Neural cell (in vitro differentiated cells): ENCODE measurements at regions not wholly inside any gene's neighbourhood (a gene's known extent, or its start where the extent isn't known, plus 50 kb on each side); places are given as distances from the start of the nearest gene placed in this dataset.

Source experiments
- H2AFZ ChIP-seq: fragments of 200-600, 300-800 bp; sonication (generic), shearing (Covaris generic); 2 replicates; pipeline ENCODE4 v1.6.0; 2014; ENCODE audit warnings: low read depth, mild to moderate bottlenecking, antibody characterized with exemption, low read length, moderate library complexity
- H3F3A ChIP-seq: fragments of 200-600 bp; shearing (Covaris generic); 2 replicates; pipeline ENCODE4 v1.6.1; 2016; ENCODE audit warnings: mild to moderate bottlenecking, moderate library complexity, mixed read lengths, antibody characterized with exemption, low read length; ENCODE audit not compliant: insufficient read depth, poor library complexity, severe bottlenecking
- H3K27ac ChIP-seq: fragments of 200-600, 300-800 bp; sonication (generic), shearing (Covaris generic); 2 replicates; pipeline ENCODE4 v1.5.1; 2014; ENCODE audit warnings: mild to moderate bottlenecking, low read length, moderate library complexity
- H3K27me3 ChIP-seq: fragments of 300-800, 200-600 bp; sonication (generic), shearing (Covaris generic); 2 replicates; pipeline ENCODE4 v1.6.0; 2014; ENCODE audit warnings: mild to moderate bottlenecking, low read depth, low read length, moderate library complexity; ENCODE audit not compliant: insufficient read depth
- H3K36me3 ChIP-seq: fragments of 300-800, 200-600 bp; sonication (generic), shearing (Covaris generic); 2 replicates; pipeline ENCODE4 v1.5.1; 2014; ENCODE audit warnings: mild to moderate bottlenecking, antibody characterized with exemption, low read length, moderate library complexity; ENCODE audit not compliant: insufficient read depth
- H3K4me2 ChIP-seq: fragments of 300-800, 200-600 bp; sonication (generic), shearing (Covaris generic); 2 replicates; pipeline ENCODE4 v1.6.0; 2014; ENCODE audit warnings: mild to moderate bottlenecking, low read length
- H3K4me3 ChIP-seq: fragments of 300-800, 200-600 bp; sonication (generic), shearing (Covaris generic); 2 replicates; pipeline ENCODE4 v1.5.1; 2014; ENCODE audit warnings: mild to moderate bottlenecking, low read length, moderate library complexity
- H3K79me2 ChIP-seq: fragments of 200-600 bp; shearing (Covaris generic); replicated peaks from 2 replicates; pipeline ENCODE4 v1.6.0; 2014; ENCODE audit warnings: mild to moderate bottlenecking, low read length, moderate library complexity; ENCODE audit not compliant: insufficient read depth
- H3K9ac ChIP-seq: fragments of 300-800, 200-600 bp; sonication (generic), shearing (Covaris generic); 2 replicates; pipeline ENCODE4 v1.6.1; 2016; ENCODE audit warnings: mild to moderate bottlenecking, low read length, mixed read lengths
- H3K9me2 ChIP-seq: fragments of 200-600 bp; shearing (Covaris generic); 2 replicates; pipeline ENCODE4 v1.6.1; 2016; ENCODE audit warnings: mild to moderate bottlenecking, low read length, mixed read lengths; ENCODE audit not compliant: insufficient read depth
- H3K9me3 ChIP-seq: fragments of 200-600, 300-800 bp; sonication (generic), shearing (Covaris generic); 2 replicates; pipeline ENCODE4 v1.6.1; 2016; ENCODE audit warnings: mild to moderate bottlenecking, mixed run types, low read length, moderate library complexity, mixed read lengths
- H4K20me1 ChIP-seq: fragments of 200-600 bp; shearing (Covaris generic); 2 replicates; pipeline ENCODE4 v1.6.1; 2016; ENCODE audit warnings: mild to moderate bottlenecking, mixed run types; ENCODE audit not compliant: insufficient read depth
- EP300 ChIP-seq: fragments of 450-650 bp; conservative IDR thresholded peaks from 2 replicates; pipeline ENCODE4 v1.6.1; 2014; ENCODE audit warnings: antibody characterized with exemption, mild to moderate bottlenecking, moderate library complexity; ENCODE audit not compliant: poor library complexity, severe bottlenecking
- EZH2 ChIP-seq: fragments of 200-600, 300-800 bp; shearing (Covaris generic), sonication (generic); IDR thresholded peaks from 2 replicates; pipeline ENCODE4 v1.6.1; 2014; ENCODE audit warnings: antibody characterized with exemption, low read length, borderline replicate concordance, mild to moderate bottlenecking; ENCODE audit not compliant: insufficient read depth, poor library complexity, severe bottlenecking
- MXI1 ChIP-seq: fragments of 450-650 bp; conservative IDR thresholded peaks from 2 replicates; pipeline ENCODE4 v1.6.1; 2014; ENCODE audit warnings: antibody characterized with exemption, mild to moderate bottlenecking; ENCODE audit not compliant: poor library complexity, severe bottlenecking
- POLR2AphosphoS5 ChIP-seq: IDR thresholded peaks from 2 replicates; pipeline ENCODE4 v1.6.1; 2012
- RAD21 ChIP-seq: fragments of 450-650 bp; conservative IDR thresholded peaks from 2 replicates; pipeline ENCODE4 v1.6.1; 2014; ENCODE audit warnings: antibody characterized with exemption, mild to moderate bottlenecking, moderate library complexity
- REST ChIP-seq: IDR thresholded peaks from 2 replicates; pipeline ENCODE4 v1.6.1; 2012; ENCODE audit warnings: borderline replicate concordance
- SMC3 ChIP-seq: fragments of 450-650 bp; conservative IDR thresholded peaks from 2 replicates; pipeline ENCODE4 v1.6.1; 2014; ENCODE audit warnings: antibody characterized with exemption, mild to moderate bottlenecking, moderate library complexity; ENCODE audit not compliant: poor library complexity
- TAF1 ChIP-seq: IDR thresholded peaks from 2 replicates; pipeline ENCODE4 v1.6.1; 2012; ENCODE audit warnings: low read depth
- TF ChIP-seq, protein P1 (sequence below): fragments of 450-650 bp; IDR thresholded peaks from 2 replicates; pipeline ENCODE4 v1.5.1; 2014; ENCODE audit warnings: antibody characterized with exemption, mild to moderate bottlenecking, moderate library complexity; ENCODE audit not compliant: poor library complexity, severe bottlenecking

- Histone ChIP-seq H3K9ac (no peak overlapping the region), H3K4me3 (no peak overlapping the region), H3K79me2 (no peaks in the 10 kb centered on the region), H3K27me3 (no peaks in the 10 kb centered on the region), H3K27ac (no peak overlapping the region), H3F3A (no peaks in the 10 kb centered on the region), H3K9me3 (no peaks in the 10 kb centered on the region), H3K36me3 (no peaks in the 10 kb centered on the region), H3K9me2 (no peaks in the 10 kb centered on the region), H4K20me1 (no peaks in the 10 kb centered on the region), H3K4me2 (no peak overlapping the region), H2AFZ (no peak overlapping the region)
- TF ChIP-seq MXI1 (no peak), REST (no peak), EP300 (no peak), EZH2 (no peak), RAD21 (no peak), SMC3 (no peak), TAF1 (no peak), POLR2AphosphoS5 (no peak)
- TF ChIP-seq, protein P1, sequence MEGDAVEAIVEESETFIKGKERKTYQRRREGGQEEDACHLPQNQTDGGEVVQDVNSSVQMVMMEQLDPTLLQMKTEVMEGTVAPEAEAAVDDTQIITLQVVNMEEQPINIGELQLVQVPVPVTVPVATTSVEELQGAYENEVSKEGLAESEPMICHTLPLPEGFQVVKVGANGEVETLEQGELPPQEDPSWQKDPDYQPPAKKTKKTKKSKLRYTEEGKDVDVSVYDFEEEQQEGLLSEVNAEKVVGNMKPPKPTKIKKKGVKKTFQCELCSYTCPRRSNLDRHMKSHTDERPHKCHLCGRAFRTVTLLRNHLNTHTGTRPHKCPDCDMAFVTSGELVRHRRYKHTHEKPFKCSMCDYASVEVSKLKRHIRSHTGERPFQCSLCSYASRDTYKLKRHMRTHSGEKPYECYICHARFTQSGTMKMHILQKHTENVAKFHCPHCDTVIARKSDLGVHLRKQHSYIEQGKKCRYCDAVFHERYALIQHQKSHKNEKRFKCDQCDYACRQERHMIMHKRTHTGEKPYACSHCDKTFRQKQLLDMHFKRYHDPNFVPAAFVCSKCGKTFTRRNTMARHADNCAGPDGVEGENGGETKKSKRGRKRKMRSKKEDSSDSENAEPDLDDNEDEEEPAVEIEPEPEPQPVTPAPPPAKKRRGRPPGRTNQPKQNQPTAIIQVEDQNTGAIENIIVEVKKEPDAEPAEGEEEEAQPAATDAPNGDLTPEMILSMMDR = no peak
These were observed 393.6 kb downstream of the SOX9 start for GRCh38 chr17:72514321-72514861.

- no peaks in the 10 kb centered on the region for H3K27me3 ChIP-seq
- no peak overlapping the region for H3K4me2 ChIP-seq
- no peaks in the 10 kb centered on the region for H3K9me3 ChIP-seq
- no peaks in the 10 kb centered on the region for H3K79me2 ChIP-seq
- H2AFZ ChIP-seq = no peak overlapping the region
- no peaks in the 10 kb centered on the region for H3K36me3 ChIP-seq
- no peak overlapping the region for H3K27ac ChIP-seq
- TF ChIP-seq, protein P1 = no peak
- TF ChIP-seq SMC3 (no peak), MXI1 (no peak), RAD21 (no peak)
- H3K9me2 ChIP-seq = no peaks in the 10 kb centered on the region
- H3F3A ChIP-seq = no peaks in the 10 kb centered on the region
- H3K9ac ChIP-seq = no peak overlapping the region
- H3K4me3 ChIP-seq = no peak overlapping the region
- no peaks in the 10 kb centered on the region for H4K20me1 ChIP-seq
These were observed 394.1 kb downstream of the SOX9 start for GRCh38 chr17:72514891-72515290.
